GM19351 (cell line): ENCODE measurements at regions not wholly inside any gene's neighbourhood (a gene's known extent, or its start where the extent isn't known, plus 50 kb on each side); places are given as distances from the start of the nearest gene placed in this dataset.

Experiments used
- ATAC-seq: cut with Tn5 transposase; IDR thresholded peaks from one replicate; pipeline ENCODE4 v1.9.1; 2021; ENCODE audit warnings: mild to moderate bottlenecking, moderate library complexity; ENCODE audit not compliant: unreplicated experiment

- no peak for ATAC-seq
Measured at GRCh38 chr1:221408117-221408803, 333.6 kb downstream of the DUSP10 start.

- ATAC-seq = no peak
Measured at GRCh38 chr1:221411283-221411682, 330.6 kb downstream of the DUSP10 start.

GRCh38 chr1:221414772-221415539, 326.9 kb downstream of the DUSP10 start:
- no peak for ATAC-seq

GRCh38 chr1:221415651-221416050, 326.2 kb downstream of the DUSP10 start:
- no peak for ATAC-seq

GRCh38 chr1:221416142-221416541, 325.7 kb downstream of the DUSP10 start:
- no peak for ATAC-seq

- ATAC-seq = no peak
Measured at GRCh38 chr1:221416723-221417122, 325.2 kb downstream of the DUSP10 start.

- ATAC-seq = no peak
Measured at GRCh38 chr1:221418346-221418745, 323.5 kb downstream of the DUSP10 start.

GRCh38 chr1:221419513-221420095, 322.3 kb downstream of the DUSP10 start:
- ATAC-seq = no peak

GRCh38 chr1:221429264-221429663, 312.6 kb downstream of the DUSP10 start:
- ATAC-seq = no peak

GRCh38 chr1:221430152-221430960, 311.5 kb downstream of the DUSP10 start:
- no peak for ATAC-seq

GRCh38 chr1:221431068-221431651, 310.7 kb downstream of the DUSP10 start:
- ATAC-seq = no peak

GRCh38 chr1:221431961-221432360, 309.9 kb downstream of the DUSP10 start:
- ATAC-seq = no peak

- peak; percentile 58 for ATAC-seq
Measured at GRCh38 chr1:221435504-221435904, 306.4 kb downstream of the DUSP10 start.

- ATAC-seq = no peak
Measured at GRCh38 chr1:221437171-221437570, 304.7 kb downstream of the DUSP10 start.

GRCh38 chr1:221437926-221438325, 304.0 kb downstream of the DUSP10 start:
- ATAC-seq = no peak

- ATAC-seq = peak; percentile 87
Measured at GRCh38 chr1:221439008-221439746, 302.7 kb downstream of the DUSP10 start.

GRCh38 chr1:221439747-221440501, 302.0 kb downstream of the DUSP10 start:
- ATAC-seq = no peak

GRCh38 chr1:221440658-221441057, 301.2 kb downstream of the DUSP10 start:
- ATAC-seq = no peak

- ATAC-seq = no peak
Measured at GRCh38 chr1:221442056-221442455, 299.8 kb downstream of the DUSP10 start.
